ENCODE measurements at regions not wholly inside any gene's neighbourhood (a gene's known extent, or its start where the extent isn't known, plus 50 kb on each side); places are given as distances from the start of the nearest gene placed in this dataset.

DNA sequence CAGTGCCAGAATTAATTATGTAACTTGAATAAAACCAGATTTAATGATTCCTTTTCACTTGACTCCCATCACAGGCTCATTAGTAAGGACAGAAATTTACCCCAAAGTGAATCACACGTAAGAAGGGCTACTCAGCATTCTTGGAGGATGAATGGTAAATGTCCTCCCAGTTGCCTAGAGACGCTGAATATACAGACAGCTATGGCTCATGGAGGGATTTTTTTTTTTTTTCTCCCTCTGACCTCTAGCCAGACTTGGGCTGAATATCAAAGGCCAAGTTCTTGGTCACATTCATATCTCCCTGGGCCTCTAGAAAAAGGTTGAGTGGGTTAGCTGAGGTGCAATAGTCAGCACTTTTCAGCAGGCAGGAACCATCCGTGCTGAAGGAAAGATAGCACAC, 77.5 kb downstream of the PHLDA1 start (continued):
- TF ChIP-seq C11orf30 (IDR thresholded peaks at IDR 0.05; ENCODE audit: low read depth) (peak; percentile 95), CSDE1 (IDR thresholded peaks at IDR 0.05) (no peak), ZNF121 (CRISPR knock-in tag; conservative IDR thresholded peaks at IDR 0.05) (no peak), FUS (optimal IDR thresholded peaks at IDR 0.05; ENCODE audit: low read depth, low read length) (no peak), ZNF224 (CRISPR knock-in tag; IDR thresholded peaks at IDR 0.05) (no peak), TCF7L2 (IDR thresholded peaks at IDR 0.05; ENCODE audit: low read depth, low read length) (no peak), POLR2AphosphoS2 (IDR thresholded peaks at IDR 0.05; ENCODE audit: low read length) (no peak), HNRNPL (IDR thresholded peaks at IDR 0.05; ENCODE audit: low read depth, low read length) (no peak), ZNF347 (CRISPR knock-in tag; IDR thresholded peaks at IDR 0.05; ENCODE audit: low read depth) (no peak), CEBPB (tag; IDR thresholded peaks at IDR 0.05) (no peak), PURB (CRISPR knock-in tag; IDR thresholded peaks at IDR 0.05; ENCODE audit: low read depth) (no peak), RBM15 (IDR thresholded peaks at IDR 0.05; ENCODE audit: insufficient read depth, low read length) (no peak), ZNF41 (CRISPR knock-in tag; conservative IDR thresholded peaks at IDR 0.05) (no peak), NELFE (IDR thresholded peaks at IDR 0.05; ENCODE audit: insufficient read depth, insufficient read length) (no peak)
- TF ChIP-seq, protein P1, sequence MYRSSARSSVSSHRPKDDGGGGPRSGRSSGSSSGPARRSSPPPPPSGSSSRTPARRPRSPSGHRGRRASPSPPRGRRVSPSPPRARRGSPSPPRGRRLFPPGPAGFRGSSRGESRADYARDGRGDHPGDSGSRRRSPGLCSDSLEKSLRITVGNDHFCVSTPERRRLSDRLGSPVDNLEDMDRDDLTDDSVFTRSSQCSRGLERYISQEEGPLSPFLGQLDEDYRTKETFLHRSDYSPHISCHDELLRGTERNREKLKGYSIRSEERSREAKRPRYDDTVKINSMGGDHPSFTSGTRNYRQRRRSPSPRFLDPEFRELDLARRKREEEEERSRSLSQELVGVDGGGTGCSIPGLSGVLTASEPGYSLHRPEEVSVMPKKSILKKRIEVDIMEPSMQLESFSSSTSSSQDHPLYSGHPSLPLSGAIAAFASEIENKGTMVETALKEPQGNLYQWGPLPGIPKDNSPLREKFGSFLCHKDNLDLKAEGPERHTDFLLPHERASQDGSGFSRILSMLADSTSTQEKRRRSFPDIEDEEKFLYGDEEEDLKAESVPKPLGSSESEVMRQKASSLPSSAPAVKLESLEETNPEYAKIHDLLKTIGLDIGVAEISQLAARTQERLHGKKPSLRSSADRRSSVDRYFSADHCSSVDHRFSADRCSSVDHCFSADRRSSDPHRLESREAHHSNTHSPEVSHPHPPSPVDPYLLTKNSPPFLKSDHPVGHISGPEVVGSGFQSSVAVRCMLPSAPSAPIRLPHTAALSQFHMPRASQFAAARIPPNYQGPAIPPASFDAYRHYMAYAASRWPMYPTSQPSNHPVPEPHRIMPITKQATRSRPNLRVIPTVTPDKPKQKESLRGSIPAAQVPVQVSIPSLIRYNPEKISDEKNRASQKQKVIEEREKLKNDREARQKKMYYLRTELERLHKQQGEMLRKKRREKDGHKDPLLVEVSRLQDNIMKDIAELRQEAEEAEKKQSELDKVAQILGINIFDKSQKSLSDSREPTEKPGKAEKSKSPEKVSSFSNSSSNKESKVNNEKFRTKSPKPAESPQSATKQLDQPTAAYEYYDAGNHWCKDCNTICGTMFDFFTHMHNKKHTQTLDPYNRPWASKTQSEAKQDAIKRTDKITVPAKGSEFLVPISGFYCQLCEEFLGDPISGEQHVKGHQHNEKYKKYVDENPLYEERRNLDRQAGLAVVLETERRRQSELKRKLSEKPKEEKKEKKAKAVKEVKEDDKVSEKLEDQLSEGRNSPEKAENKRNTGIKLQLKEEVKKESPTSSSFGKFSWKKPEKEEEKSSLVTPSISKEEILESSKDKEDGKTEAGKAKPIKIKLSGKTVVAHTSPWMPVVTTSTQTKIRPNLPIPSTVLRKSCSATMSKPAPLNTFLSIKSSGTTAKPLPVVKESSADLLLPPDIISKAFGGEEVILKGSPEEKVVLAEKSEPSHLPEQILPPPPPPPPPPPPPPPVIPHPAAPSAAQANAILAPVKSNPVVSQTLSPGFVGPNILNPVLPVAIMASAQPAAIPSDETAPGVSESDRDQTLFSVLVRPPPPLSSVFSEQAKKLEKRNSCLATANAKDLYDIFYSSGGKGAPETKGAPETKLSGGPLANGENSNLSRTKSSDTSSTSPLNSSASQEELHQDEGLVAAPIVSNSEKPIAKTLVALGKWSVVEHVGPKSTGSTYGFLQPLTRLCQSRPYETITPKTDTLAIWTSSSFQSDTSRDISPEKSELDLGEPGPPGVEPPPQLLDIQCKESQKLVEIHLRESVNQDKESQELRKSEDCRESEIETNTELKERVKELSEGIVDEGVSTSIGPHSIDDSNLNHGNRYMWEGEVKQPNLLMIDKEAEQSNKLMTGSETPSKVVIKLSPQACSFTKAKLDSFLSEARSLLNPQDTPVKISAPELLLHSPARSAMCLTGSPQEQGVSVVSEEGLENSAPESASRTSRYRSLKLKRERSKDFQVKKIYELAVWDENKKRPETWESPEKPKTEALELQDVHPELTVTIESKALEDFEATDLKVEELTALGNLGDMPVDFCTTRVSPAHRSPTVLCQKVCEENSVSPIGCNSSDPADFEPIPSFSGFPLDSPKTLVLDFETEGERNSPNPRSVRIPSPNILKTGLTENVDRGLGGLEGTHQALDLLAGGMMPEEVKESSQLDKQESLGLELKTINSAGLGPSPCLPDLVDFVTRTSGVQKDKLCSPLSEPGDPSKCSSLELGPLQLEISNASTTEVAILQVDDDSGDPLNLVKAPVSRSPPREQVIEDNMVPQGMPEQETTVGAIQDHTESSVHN (IDR thresholded peaks at IDR 0.05; ENCODE audit: borderline replicate concordance in 1 of 2, low read depth in 1 of 2): no peak
- TF ChIP-seq, protein P2, sequence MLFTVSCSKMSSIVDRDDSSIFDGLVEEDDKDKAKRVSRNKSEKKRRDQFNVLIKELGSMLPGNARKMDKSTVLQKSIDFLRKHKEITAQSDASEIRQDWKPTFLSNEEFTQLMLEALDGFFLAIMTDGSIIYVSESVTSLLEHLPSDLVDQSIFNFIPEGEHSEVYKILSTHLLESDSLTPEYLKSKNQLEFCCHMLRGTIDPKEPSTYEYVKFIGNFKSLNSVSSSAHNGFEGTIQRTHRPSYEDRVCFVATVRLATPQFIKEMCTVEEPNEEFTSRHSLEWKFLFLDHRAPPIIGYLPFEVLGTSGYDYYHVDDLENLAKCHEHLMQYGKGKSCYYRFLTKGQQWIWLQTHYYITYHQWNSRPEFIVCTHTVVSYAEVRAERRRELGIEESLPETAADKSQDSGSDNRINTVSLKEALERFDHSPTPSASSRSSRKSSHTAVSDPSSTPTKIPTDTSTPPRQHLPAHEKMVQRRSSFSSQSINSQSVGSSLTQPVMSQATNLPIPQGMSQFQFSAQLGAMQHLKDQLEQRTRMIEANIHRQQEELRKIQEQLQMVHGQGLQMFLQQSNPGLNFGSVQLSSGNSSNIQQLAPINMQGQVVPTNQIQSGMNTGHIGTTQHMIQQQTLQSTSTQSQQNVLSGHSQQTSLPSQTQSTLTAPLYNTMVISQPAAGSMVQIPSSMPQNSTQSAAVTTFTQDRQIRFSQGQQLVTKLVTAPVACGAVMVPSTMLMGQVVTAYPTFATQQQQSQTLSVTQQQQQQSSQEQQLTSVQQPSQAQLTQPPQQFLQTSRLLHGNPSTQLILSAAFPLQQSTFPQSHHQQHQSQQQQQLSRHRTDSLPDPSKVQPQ (CRISPR knock-in tag; IDR thresholded peaks at IDR 0.05; ENCODE audit: borderline replicate concordance): no peak
- TF ChIP-seq, protein P3, sequence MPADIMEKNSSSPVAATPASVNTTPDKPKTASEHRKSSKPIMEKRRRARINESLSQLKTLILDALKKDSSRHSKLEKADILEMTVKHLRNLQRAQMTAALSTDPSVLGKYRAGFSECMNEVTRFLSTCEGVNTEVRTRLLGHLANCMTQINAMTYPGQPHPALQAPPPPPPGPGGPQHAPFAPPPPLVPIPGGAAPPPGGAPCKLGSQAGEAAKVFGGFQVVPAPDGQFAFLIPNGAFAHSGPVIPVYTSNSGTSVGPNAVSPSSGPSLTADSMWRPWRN (IDR thresholded peaks at IDR 0.05; ENCODE audit: low read depth): no peak
- TF ChIP-seq, protein P4, sequence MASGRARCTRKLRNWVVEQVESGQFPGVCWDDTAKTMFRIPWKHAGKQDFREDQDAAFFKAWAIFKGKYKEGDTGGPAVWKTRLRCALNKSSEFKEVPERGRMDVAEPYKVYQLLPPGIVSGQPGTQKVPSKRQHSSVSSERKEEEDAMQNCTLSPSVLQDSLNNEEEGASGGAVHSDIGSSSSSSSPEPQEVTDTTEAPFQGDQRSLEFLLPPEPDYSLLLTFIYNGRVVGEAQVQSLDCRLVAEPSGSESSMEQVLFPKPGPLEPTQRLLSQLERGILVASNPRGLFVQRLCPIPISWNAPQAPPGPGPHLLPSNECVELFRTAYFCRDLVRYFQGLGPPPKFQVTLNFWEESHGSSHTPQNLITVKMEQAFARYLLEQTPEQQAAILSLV (tag; IDR thresholded peaks at IDR 0.05): no peak
